HG02759 (cell line): ENCODE measurements at regions not wholly inside any gene's neighbourhood (a gene's known extent, or its start where the extent isn't known, plus 50 kb on each side); places are given as distances from the start of the nearest gene placed in this dataset.

Experiments
- ATAC-seq: cut with Tn5 transposase; IDR thresholded peaks from one replicate; pipeline ENCODE4 v1.9.1; 2021; ENCODE audit warnings: mild to moderate bottlenecking, moderate library complexity; ENCODE audit not compliant: unreplicated experiment

DNA sequence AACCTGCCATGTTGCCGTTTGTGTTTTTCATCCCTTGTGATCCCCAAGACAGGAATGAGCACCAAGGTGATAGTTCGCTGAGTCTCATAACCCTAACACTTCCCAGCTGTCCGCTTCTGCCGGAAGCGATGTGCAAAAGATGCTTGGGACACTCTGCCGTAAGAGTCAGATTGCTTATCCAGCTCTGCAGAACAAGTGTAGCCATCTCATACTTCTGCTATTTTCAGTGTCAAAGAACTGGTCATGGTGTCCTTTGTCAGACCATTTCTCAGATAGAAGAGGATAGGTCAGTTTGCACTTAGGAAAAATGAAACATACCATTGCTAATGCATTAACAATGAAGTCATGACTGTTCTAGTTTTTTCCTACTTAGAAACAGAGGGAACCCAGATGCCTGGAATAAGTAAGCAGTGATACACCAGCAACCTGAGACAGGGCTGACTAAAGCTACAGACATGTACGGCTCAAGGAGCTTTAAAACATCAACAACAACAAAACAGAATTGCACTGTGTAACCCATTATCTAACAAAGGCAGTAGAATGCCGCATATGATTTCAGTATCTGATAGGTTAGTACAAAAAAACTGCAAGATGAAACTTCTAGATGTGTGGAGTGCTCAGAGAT is 134.0 kb upstream of the IL12A start:
- no peak for ATAC-seq

GRCh38 chr3:159855599-159856346 is 132.9 kb upstream of the IL12A start:
- ATAC-seq, result no peak

DNA sequence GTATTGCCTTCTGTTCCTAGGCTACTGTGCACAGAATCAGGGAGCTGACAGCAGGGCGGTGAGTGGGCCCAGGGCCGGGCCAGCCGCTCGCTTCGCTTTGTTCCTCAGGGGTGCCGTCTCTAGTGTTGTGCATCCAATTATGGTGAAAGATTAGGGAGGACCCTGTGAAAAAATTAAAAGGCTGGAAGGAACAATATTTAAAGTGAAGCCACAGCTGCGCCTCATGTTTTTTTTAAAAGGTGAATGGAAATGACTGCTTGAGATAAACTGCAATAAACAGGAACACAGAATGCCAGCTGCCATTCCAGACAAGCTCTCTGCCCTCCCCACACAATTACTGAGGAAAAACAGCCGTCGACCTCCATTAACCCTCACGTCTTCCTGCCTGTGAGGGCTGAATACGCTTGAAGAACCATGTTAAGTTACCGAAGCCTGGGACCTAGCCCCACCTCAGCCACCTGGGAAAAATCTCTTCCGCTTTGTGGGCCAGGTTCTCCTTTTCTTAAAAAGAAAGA is 132.0 kb upstream of the IL12A start:
- ATAC-seq, result no peak

DNA sequence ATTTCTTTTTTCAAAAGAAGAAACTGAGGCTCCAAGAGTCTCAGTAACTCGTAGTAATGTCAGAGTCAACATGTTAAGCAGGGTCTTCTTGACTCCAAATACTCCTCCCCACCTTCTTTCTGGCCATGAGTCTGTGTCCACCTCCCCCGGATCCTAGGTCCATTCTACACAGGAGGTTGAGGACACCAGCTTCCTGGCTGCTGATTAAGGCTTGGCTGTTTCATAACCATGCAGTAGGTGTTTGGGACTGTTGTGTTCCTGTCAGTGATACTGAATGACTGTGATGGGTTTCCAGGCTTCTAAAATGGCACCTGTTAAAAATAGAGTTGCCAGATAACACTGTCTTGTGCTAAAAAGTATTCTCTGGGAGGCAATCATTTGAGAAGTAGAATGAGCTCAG is 130.8 kb upstream of the IL12A start:
- no peak for ATAC-seq

GRCh38 chr3:159858650-159859049 is 130.0 kb upstream of the IL12A start:
- no peak for ATAC-seq

GRCh38 chr3:159859424-159859823 is 129.2 kb upstream of the IL12A start:
- no peak for ATAC-seq

GRCh38 chr3:159859836-159860235 is 128.8 kb upstream of the IL12A start:
- ATAC-seq, result no peak

DNA sequence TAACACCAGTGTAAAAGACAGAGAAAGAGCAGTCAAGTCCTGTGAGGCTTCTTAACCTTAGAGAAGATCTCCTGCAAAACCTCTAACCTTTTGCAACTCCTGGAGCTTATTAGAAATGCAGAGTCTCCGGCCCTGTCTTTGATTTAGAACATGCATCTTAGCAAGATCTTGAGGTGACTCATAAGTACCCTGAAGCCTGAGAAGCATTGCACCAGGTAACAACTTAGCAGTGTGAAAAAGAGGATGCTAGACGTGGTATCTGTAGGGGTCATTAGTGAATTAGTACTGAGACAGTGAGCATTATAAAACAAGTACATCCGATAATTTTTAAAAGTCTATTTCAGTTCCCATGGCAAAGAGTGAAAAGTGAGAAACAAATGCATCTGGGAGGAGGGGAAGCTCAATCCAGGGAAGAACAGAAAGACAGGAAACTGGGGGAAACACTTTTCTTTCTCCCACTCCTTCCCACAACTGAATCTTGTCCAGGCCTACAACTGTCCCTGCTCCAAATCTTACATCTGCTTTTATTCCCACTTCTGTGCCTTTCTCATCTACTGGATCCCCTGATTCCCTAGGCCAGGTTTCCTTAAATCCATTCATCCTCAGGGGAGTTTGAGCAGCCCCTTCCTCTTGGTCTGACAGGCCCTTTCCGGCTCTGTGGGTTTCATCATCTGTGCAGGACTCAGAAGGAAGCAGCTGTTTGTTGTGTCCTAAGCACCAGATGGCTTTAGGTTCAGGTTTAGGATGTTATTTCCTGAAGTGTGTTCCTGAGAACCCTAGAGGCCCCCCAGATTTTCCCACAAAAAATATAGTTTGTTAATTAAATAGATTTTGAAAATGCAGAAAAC is 128.1 kb upstream of the IL12A start:
- no peak for ATAC-seq

DNA sequence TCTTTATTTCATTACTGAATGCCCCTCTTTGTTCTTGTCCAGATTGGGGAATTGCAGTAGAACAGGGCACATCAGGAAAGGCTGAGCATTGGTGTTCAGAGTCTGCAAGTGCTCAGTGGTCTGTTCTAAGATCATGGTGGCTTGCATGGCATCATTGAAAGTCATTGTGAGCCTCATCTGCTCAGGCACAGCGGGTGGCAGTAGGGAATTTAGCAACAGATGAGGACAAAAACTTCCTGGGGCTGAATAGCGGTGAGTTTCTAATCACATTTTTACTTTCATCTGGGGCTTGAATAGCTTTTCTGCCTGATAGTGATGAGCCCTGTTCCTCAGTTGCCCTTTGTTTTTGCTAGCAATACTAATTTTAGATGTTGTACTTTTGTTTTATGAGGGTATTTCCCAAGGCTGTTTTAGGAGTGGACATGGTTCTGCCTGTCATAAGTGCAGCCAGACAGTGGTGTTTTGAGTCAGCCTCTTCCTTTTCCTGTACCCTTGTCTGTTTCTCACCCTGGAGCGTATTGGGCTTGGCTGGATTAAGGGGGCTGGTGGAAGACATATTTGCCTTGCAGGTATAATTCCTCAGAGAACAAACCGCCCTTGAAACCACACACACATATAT is 127.2 kb upstream of the IL12A start:
- ATAC-seq, result peak; percentile 82

DNA sequence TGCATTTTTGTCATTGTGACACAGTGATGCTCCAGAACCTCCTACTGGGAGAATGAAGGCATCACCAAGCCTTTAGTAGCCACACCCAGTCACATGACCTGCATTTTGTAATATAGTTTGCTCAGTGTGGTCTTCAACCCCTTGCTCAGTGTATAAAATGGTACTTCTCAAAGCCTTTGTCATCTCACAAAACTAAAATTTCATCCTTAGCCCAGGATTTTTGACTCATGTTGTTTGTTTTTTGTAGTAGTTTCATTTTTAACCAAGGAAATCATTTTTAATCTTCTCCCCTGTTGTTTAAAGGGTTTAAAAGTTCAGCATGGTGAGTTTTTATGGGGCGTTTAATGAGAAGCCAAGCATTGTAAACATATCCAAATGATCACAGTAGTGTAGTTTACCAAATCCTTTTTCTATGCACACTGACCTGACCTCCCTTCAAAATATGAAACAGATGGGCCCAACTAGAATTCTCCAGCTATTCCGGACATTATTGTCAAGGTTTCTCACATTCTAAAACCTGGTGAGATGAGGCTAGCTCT is 123.5 kb upstream of the IL12A start:
- ATAC-seq, result no peak

GRCh38 chr3:159866201-159866746 is 122.4 kb upstream of the IL12A start:
- ATAC-seq, result no peak

- ATAC-seq, result no peak
These were observed 121.3 kb upstream of the IL12A start for GRCh38 chr3:159867372-159867771.

- no peak for ATAC-seq
These were observed 117.9 kb upstream of the IL12A start for GRCh38 chr3:159870723-159871122.

DNA sequence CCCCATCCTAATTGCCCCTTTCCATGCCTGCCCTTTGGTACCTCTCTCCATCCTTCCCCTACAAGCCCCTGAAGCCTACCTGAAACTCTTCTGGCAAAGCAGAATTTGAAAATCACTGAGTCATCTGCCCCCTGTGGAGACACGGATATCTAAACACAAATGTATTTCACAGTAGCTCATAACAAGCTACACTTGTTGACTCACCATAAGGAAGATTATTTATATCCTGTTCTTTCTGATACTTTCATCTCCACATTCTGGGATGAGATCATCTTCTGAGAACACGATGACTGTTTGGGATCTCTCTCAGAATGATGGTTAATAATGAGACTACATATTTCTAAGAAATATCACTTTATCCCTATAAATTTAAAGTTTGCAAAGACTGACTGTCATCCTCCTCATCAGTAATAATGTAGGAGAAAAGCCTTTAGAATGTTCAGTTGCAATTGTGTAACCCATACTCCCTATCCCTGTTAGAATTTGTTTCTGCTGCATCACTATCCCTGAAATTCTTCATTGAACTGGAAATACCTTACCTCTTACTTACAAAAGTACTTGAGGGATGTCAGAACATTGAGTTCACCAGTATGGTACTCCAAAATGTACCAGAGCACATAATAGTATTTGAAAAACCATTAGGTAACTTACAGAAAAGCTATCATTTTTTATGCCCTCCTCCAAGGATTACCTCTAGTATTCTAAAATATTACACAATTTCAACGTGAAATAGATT is 116.1 kb upstream of the IL12A start:
- ATAC-seq, result peak; percentile 49

- ATAC-seq, result no peak
These were observed 113.5 kb upstream of the IL12A start for GRCh38 chr3:159875116-159875515.

GRCh38 chr3:159877924-159878323 is 110.7 kb upstream of the IL12A start:
- ATAC-seq, result no peak

GRCh38 chr3:159879146-159879545 is 109.5 kb upstream of the IL12A start:
- no peak for ATAC-seq

GRCh38 chr3:159879598-159879997 is 109.0 kb upstream of the IL12A start:
- no peak for ATAC-seq

DNA sequence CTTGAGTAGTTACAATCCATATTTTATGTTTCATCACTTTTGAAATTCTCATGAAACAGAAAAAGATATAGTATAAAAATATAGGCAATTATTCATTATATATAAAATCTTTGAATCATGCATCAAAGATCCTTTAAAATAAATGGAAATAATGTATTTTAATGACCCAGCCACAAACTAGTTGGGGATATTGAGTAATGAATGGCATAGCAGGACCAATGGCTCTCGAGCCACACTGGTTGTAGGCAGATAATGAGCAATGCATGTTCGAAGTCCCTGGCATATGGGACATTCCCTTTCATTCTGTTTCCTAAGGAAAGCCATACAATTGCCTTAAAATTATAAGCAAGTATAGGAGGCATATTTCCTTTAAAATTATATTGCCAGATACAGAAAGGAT is 107.4 kb upstream of the IL12A start:
- no peak for ATAC-seq

- ATAC-seq, result no peak
These were observed 106.8 kb upstream of the IL12A start for GRCh38 chr3:159881828-159882309.
